Tibial nerve (tissue), 3 donors: ENCODE measurements at regions not wholly inside any gene's neighbourhood (a gene's known extent, or its start where the extent isn't known, plus 50 kb on each side); places are given as distances from the start of the nearest gene placed in this dataset.

Experiments used
- CTCF ChIP-seq, 5 experiments: fragments of 200-600 bp in 3 of 5; fragments of 450-650 bp in 2 of 5; sonication (generic) in 3 of 5; IDR thresholded peaks; one replicate each; pipeline ENCODE4 v1.5.1; 2016 to 2019; ENCODE audit warnings: antibody characterized with exemption in 5 of 5, mild to moderate bottlenecking in 3 of 5, moderate library complexity in 2 of 5
- POLR2A ChIP-seq, 2 donors: fragments of 450-650 bp; IDR thresholded peaks; one replicate each; pipeline ENCODE4 v1.6.1; 2017; ENCODE audit warnings: antibody characterized with exemption in 2 of 2, mild to moderate bottlenecking in 2 of 2, moderate library complexity in 2 of 2

- no peak for TF ChIP-seq POLR2A (IDR thresholded peaks at IDR 0.05)
- TF ChIP-seq CTCF (IDR thresholded peaks at IDR 0.05): no peak
Observed at GRCh38 chr6:139699335-139699734, 324.9 kb upstream of the CITED2 start.
